Keratinocyte (primary cell): ENCODE measurements at regions not wholly inside any gene's neighbourhood (a gene's known extent, or its start where the extent isn't known, plus 50 kb on each side); places are given as distances from the start of the nearest gene placed in this dataset.

Experiments used
- DNase-seq: peaks from one replicate; pipeline ENCODE4 v3.0.0-alpha.2; 2011; ENCODE audit warnings: low read depth, missing footprints, low spot score
- FAIRE-seq: peaks from 2 replicates; lab custom pipeline; 2011; peaks lifted over from hg19 to GRCh38; lab: Jason Lieb, UNC
- H2AFZ ChIP-seq: 2 replicates; pipeline ENCODE4 v1.6.0; 2012; ENCODE audit warnings: low read length, control low read depth, inconsistent platforms; ENCODE audit not compliant: control insufficient read depth
- H3K27ac ChIP-seq: 2 replicates; pipeline ENCODE4 v1.5.1; 2011; ENCODE audit warnings: low read length; ENCODE audit not compliant: control insufficient read depth, insufficient read depth
- H3K27me3 ChIP-seq: 3 replicates; pipeline ENCODE4 v1.6.0; 2011; ENCODE audit warnings: low read length; ENCODE audit not compliant: control insufficient read depth, insufficient read depth; ENCODE audit errors: extremely low read depth
- H3K36me3 ChIP-seq, 2 experiments: 2 replicates in 1 of 2; 3 replicates in 1 of 2; pipeline ENCODE4 v1.5.1; 2011; ENCODE audit warnings: low read length in 2 of 2, mild to moderate bottlenecking in 1 of 2; ENCODE audit not compliant: control insufficient read depth in 2 of 2, insufficient read depth in 2 of 2; ENCODE audit errors: extremely low read depth in 1 of 2
- H3K4me1 ChIP-seq: 3 replicates; pipeline ENCODE4 v1.5.1; 2011; ENCODE audit warnings: low read length; ENCODE audit not compliant: control insufficient read depth, insufficient read depth; ENCODE audit errors: extremely low read depth
- H3K4me2 ChIP-seq: 3 replicates; pipeline ENCODE4 v1.6.0; 2011; ENCODE audit warnings: low read depth, low read length; ENCODE audit not compliant: control insufficient read depth, insufficient read depth; ENCODE audit errors: extremely low read depth
- H3K4me3 ChIP-seq, 3 experiments: fragments of 200-600 bp in 1 of 3; sonication (generic) in 1 of 3; 2 replicates in 2 of 3; 3 replicates in 1 of 3; pipeline ENCODE4 v1.5.1; 2011 to 2016; ENCODE audit warnings: low read length in 3 of 3, mild to moderate bottlenecking in 3 of 3, control low read depth in 2 of 3, inconsistent platforms in 1 of 3, low read depth in 1 of 3, mixed read lengths in 1 of 3, mixed run types in 1 of 3, moderate library complexity in 1 of 3; ENCODE audit not compliant: control insufficient read depth in 2 of 3, insufficient read depth in 2 of 3; ENCODE audit errors: extremely low read depth in 1 of 3
- H3K79me2 ChIP-seq: 2 replicates; pipeline ENCODE4 v1.6.0; 2012; ENCODE audit warnings: low read length; ENCODE audit not compliant: control insufficient read depth, insufficient read depth
- H3K9ac ChIP-seq: 3 replicates; pipeline ENCODE4 v1.6.0; 2011; ENCODE audit warnings: low read length; ENCODE audit not compliant: control insufficient read depth, insufficient read depth; ENCODE audit errors: extremely low read depth
- H3K9me1 ChIP-seq: 3 replicates; pipeline ENCODE4 v1.6.0; 2011; ENCODE audit warnings: low read length; ENCODE audit not compliant: control insufficient read depth, insufficient read depth; ENCODE audit errors: extremely low read depth
- H3K9me3 ChIP-seq: 2 replicates; pipeline ENCODE4 v1.5.1; 2012; ENCODE audit warnings: low read depth, low read length; ENCODE audit not compliant: control insufficient read depth
- H4K20me1 ChIP-seq: 3 replicates; pipeline ENCODE4 v1.6.0; 2011; ENCODE audit warnings: low read length; ENCODE audit not compliant: control insufficient read depth, insufficient read depth; ENCODE audit errors: extremely low read depth
- EZH2 ChIP-seq: IDR thresholded peaks from one replicate; pipeline ENCODE4 v1.6.1; 2012; ENCODE audit warnings: inconsistent platforms, mild to moderate bottlenecking, low read length, moderate library complexity
- dilution Hi-C: fragments of 300-500 bp; cut with MboI; formaldehyde crosslinking; loops from one replicate; pipeline ENCODE4 v1.7.0; 2020; ENCODE audit warnings: low sequenced_read_pairs; ENCODE audit not compliant: extremely low pct_ligation_motif_present
- TF ChIP-seq, protein P1 (sequence below), 3 experiments: IDR thresholded peaks in 1 of 3; conservative IDR thresholded peaks in 1 of 3; optimal IDR thresholded peaks in 1 of 3; 2 replicates in 2 of 3; 3 replicates in 1 of 3; pipeline versions ENCODE3 to v1.5.1; 2011; ENCODE audit warnings: low read length in 3 of 3, mild to moderate bottlenecking in 3 of 3, moderate library complexity in 2 of 3, control low read depth in 1 of 3, inconsistent platforms in 1 of 3; ENCODE audit not compliant: insufficient read depth in 2 of 3; ENCODE audit errors: extremely low read depth in 1 of 3

DNA sequence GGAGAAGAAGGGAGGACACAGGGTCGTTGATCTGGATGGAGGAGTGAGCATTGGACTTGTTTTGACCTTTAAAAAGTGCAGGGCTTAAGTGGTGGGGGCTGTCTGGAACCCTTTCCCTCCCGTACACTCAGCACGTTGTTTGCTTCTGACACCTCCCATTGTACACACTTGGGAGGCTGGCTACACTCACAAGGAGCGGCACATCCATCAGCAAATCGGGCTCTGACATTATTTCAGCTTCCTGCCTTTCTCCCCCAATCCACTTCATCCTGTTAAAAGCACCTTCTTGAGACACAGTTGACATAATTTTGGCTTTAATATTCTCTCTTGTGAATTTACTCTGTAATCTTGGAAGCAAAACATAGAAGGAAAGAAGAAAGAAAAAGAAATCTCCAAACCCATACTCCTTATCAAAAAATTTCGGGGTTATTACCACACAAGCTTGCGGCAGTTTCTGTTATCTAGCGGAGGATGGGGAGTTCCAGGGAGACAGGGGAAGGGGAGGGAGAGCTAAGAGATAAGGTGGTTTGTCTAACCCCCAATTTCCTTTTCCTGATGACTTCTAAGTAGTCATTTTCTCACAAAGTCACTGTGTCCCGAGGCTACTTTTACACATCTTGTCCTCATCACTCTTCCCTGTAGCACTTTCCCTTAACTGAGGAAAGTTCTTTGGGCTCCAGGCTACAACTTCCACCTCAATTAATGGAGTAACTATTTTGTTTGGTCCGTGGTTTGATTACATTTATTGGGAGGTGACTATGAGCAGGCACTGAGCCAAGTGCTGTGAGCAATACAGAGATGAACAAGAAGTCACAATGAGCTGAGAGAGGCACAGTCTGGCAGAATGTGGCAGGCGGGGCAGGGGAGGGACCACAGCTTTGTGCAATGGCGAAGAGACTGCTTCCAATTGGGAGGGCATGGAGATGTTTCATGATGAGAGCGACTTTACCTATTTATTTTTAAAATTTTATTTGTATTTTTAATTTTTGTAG lies 240.1 kb upstream of the MEX3C start:
- peaks cover 4% of the 10 kb centered on the region for H3K4me1 ChIP-seq
- no peaks in the 10 kb centered on the region for H4K20me1 ChIP-seq
- dilution Hi-C loops, result no loop called here
- DNase-seq (no peak), FAIRE-seq (peak; percentile 51)
- H3K79me2 ChIP-seq, result no peaks in the 10 kb centered on the region
- H2AFZ ChIP-seq, result no peak overlapping the region
- H3K4me3 ChIP-seq, result no peak overlapping the region
- no peak overlapping the region for H3K27ac ChIP-seq
- no peaks in the 10 kb centered on the region for H3K36me3 ChIP-seq
- H3K27me3 ChIP-seq, result no peaks in the 10 kb centered on the region
- no peak overlapping the region for H3K4me2 ChIP-seq
- no peaks in the 10 kb centered on the region for H3K9me1 ChIP-seq
- H3K9me3 ChIP-seq, result no peaks in the 10 kb centered on the region
- TF ChIP-seq, protein P1, sequence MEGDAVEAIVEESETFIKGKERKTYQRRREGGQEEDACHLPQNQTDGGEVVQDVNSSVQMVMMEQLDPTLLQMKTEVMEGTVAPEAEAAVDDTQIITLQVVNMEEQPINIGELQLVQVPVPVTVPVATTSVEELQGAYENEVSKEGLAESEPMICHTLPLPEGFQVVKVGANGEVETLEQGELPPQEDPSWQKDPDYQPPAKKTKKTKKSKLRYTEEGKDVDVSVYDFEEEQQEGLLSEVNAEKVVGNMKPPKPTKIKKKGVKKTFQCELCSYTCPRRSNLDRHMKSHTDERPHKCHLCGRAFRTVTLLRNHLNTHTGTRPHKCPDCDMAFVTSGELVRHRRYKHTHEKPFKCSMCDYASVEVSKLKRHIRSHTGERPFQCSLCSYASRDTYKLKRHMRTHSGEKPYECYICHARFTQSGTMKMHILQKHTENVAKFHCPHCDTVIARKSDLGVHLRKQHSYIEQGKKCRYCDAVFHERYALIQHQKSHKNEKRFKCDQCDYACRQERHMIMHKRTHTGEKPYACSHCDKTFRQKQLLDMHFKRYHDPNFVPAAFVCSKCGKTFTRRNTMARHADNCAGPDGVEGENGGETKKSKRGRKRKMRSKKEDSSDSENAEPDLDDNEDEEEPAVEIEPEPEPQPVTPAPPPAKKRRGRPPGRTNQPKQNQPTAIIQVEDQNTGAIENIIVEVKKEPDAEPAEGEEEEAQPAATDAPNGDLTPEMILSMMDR (optimal IDR thresholded peaks at IDR 0.05 in 1 of 3, IDR thresholded peaks at IDR 0.05 in 1 of 3, conservative IDR thresholded peaks at IDR 0.05 in 1 of 3; ENCODE audit: extremely low read depth in 1 of 3, insufficient read depth in 2 of 3, low read length in 3 of 3), result no peak
- TF ChIP-seq EZH2, result no peak
- no peak overlapping the region for H3K9ac ChIP-seq

GRCh38 chr18:51438797-51439350 lies 241.4 kb upstream of the MEX3C start:
- FAIRE-seq, result no peak
- Histone ChIP-seq H3K4me2 (no peak overlapping the region), H3K4me3 (no peak overlapping the region), H3K27ac (no peak overlapping the region), H3K27me3 (no peaks in the 10 kb centered on the region), H3K36me3 (no peaks in the 10 kb centered on the region), H3K9me1 (no peaks in the 10 kb centered on the region), H3K79me2 (no peaks in the 10 kb centered on the region), H2AFZ (no peak overlapping the region), H3K4me1 (peaks cover 4% of the 10 kb centered on the region), H4K20me1 (no peaks in the 10 kb centered on the region), H3K9me3 (no peaks in the 10 kb centered on the region), H3K9ac (no peak overlapping the region)
- TF ChIP-seq, protein P1 (optimal IDR thresholded peaks at IDR 0.05 in 1 of 3, IDR thresholded peaks at IDR 0.05 in 1 of 3, conservative IDR thresholded peaks at IDR 0.05 in 1 of 3; ENCODE audit: extremely low read depth in 1 of 3, insufficient read depth in 2 of 3, low read length in 3 of 3), result no peak
- TF ChIP-seq EZH2, result no peak
- no peak for DNase-seq
- dilution Hi-C loops, result no loop called here
